C4-2B (cell line): ENCODE measurements at regions not wholly inside any gene's neighbourhood (a gene's known extent, or its start where the extent isn't known, plus 50 kb on each side); places are given as distances from the start of the nearest gene placed in this dataset.

Experiments
- CTCF ChIP-seq: fragments of 450-650 bp; conservative IDR thresholded peaks from 2 replicates; pipeline ENCODE4 v1.5.1; 2017; ENCODE audit warnings: mild to moderate bottlenecking
- ZFX ChIP-seq: fragments of 450-650 bp; IDR thresholded peaks from 2 replicates; pipeline ENCODE4 v1.6.1; 2017

DNA sequence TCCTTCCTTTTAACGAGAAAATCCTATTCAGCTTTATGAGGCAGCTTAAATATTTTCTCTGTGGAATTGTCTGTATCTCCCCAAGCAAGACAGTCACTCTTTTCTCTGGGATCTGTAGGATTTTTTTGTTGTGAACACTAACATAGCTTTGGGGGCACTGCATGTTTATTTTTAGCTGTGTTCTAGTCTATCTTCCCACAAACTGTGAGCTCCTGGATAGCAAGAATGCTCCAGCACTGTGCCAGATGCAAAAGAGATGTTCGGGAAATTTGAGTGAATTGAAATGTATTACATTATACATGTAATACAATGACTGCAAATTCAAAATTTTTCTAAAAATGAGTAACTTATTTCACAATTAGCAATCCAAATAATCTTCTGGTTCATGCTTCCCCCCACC lies 282.2 kb downstream of the PLPP3 start:
- TF ChIP-seq CTCF = no peak
- no peak for TF ChIP-seq ZFX
